ENCODE measurements at regions not wholly inside any gene's neighbourhood (a gene's known extent, or its start where the extent isn't known, plus 50 kb on each side); places are given as distances from the start of the nearest gene placed in this dataset.

GRCh38 chr2:139825726-139826125 is 1045.5 kb upstream of the NXPH2 start:
- TF ChIP-seq GATA2 (IDR thresholded peaks at IDR 0.05; ENCODE audit: low read depth, low read length) (no peak), GATA3 (IDR thresholded peaks at IDR 0.05; ENCODE audit: low read depth, low read length) (no peak)
